ENCODE measurements at regions not wholly inside any gene's neighbourhood (a gene's known extent, or its start where the extent isn't known, plus 50 kb on each side); places are given as distances from the start of the nearest gene placed in this dataset.
A peak's percentile ranks its signal among the peaks of the same experiment; 100 is the strongest.

DNA sequence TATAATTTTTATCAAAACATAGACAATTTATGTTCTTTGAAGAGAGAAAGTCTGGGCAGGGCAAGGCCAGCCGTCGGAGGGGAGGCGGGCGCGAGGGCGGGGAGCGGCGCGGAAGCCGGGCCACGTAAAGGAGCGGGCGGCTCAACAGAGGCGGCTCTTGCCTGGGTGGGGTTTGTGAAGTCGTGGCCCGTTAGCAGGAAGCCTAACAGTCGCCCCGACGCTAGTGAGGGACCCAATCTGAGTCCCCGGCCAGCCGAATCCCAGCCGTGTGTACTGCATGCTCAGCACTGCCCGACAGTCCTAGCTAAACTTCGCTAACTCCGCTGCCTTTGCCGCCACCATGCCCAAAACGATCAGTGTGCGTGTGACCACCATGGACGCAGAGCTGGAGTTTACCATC lies 1129.2 kb downstream of the CDH9 start:
- Histone ChIP-seq H3K4me1 (ENCODE audit: control insufficient read depth, insufficient read depth, low read length) (no peaks in the 10 kb centered on the region), H3K27me3 (replicated peaks in 1 of 2; ENCODE audit: control insufficient read depth in 2 of 2, insufficient read depth in 2 of 2, low read length in 1 of 2) (no peaks in the 10 kb centered on the region), H4K20me1 (ENCODE audit: control insufficient read depth, insufficient read depth) (no peaks in the 10 kb centered on the region), H3K9me3 (replicated peaks; ENCODE audit: control insufficient read depth, insufficient read depth, low read length) (no peaks in the 10 kb centered on the region), H3K27ac (ENCODE audit: control insufficient read depth, insufficient read depth) (no peak overlapping the region), H3K4me2 (ENCODE audit: control insufficient read depth, insufficient read depth) (no peak overlapping the region), H3K4me3 (no peak overlapping the region), H3K9ac (ENCODE audit: control insufficient read depth, insufficient read depth, low read length) (no peak overlapping the region), H3K79me2 (ENCODE audit: control insufficient read depth, insufficient read depth, low read length) (no peaks in the 10 kb centered on the region), H3K36me3 (ENCODE audit: control insufficient read depth in 2 of 2, insufficient read depth in 2 of 2, low read length in 1 of 2) (no peaks in the 10 kb centered on the region), H2AFZ (ENCODE audit: control insufficient read depth, low read depth, low read length) (no peak overlapping the region)
- BruUV-seq (replicated peaks), result no TSS peak
- RAD21 ChIA-PET (ENCODE audit: unreplicated experiment), result no interaction called here
- POLR2A ChIA-PET, result no interaction called here
- no peak for TF ChIP-seq RELA (IDR thresholded peaks at IDR 0.05; ENCODE audit: borderline replicate concordance, partially characterized antibody)
- no peak for TF ChIP-seq SIX5 (IDR thresholded peaks at IDR 0.05; ENCODE audit: low read depth, low read length, severe bottlenecking)
- TF ChIP-seq ZZZ3 (IDR thresholded peaks at IDR 0.05; ENCODE audit: control insufficient read depth, insufficient read length, low read depth), result no peak
- peak; percentile 46; the same call in 1 of the 3 replicates for ATAC-seq
- SMC1A ChIA-PET (ENCODE audit: uncharacterized antibody, unreplicated experiment), result interaction anchor here (0.6 kb wide), 1 partner anchor 1264 kb away, joined by 3 read pairs; the partner anchor contains the start of gene CDH10
- in situ Hi-C loops (cut with MboI) (no loop called here), intact Hi-C loops (cut with micrococcal nuclease; ENCODE audit: unreplicated experiment) (no loop called here)
- no peak for DNase-seq (ENCODE audit: low read depth, low spot score)
- CTCF ChIA-PET, result no interaction called here
- no peak for FAIRE-seq
- WGBS (ENCODE audit: insufficient coverage, insufficient replicate concordance, low lambda C conversion rate, missing lambda C conversion rate), result 70% methylated on average over 27 of the region's 29 CpGs

GRCh38 chr5:25905646-25906045 lies 1132.7 kb downstream of the CDH9 start:
- TF ChIP-seq ZZZ3 (IDR thresholded peaks at IDR 0.05; ENCODE audit: control insufficient read depth, insufficient read length, low read depth) (no peak), GATAD2B (conservative IDR thresholded peaks at IDR 0.05; ENCODE audit: low read depth) (no peak), MYC (IDR thresholded peaks at IDR 0.05; ENCODE audit: insufficient read depth, insufficient read length, insufficient replicate concordance, low read length, severe bottlenecking) (no peak), MEF2B (IDR thresholded peaks at IDR 0.05; ENCODE audit: partially characterized antibody, poor library complexity, severe bottlenecking) (no peak), FOXM1 (IDR thresholded peaks at IDR 0.05; ENCODE audit: low read depth, low read length) (no peak)
- TF ChIP-seq, protein P1, sequence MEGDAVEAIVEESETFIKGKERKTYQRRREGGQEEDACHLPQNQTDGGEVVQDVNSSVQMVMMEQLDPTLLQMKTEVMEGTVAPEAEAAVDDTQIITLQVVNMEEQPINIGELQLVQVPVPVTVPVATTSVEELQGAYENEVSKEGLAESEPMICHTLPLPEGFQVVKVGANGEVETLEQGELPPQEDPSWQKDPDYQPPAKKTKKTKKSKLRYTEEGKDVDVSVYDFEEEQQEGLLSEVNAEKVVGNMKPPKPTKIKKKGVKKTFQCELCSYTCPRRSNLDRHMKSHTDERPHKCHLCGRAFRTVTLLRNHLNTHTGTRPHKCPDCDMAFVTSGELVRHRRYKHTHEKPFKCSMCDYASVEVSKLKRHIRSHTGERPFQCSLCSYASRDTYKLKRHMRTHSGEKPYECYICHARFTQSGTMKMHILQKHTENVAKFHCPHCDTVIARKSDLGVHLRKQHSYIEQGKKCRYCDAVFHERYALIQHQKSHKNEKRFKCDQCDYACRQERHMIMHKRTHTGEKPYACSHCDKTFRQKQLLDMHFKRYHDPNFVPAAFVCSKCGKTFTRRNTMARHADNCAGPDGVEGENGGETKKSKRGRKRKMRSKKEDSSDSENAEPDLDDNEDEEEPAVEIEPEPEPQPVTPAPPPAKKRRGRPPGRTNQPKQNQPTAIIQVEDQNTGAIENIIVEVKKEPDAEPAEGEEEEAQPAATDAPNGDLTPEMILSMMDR (IDR thresholded peaks at IDR 0.05 in 2 of 3, conservative IDR thresholded peaks at IDR 0.05 in 1 of 3; ENCODE audit: control insufficient read depth in 2 of 3, extremely low read depth in 1 of 3, insufficient read depth in 1 of 3, low read depth in 3 of 3, low read length in 3 of 3), result no peak
- no peak overlapping the region for H3K9ac ChIP-seq (ENCODE audit: control insufficient read depth, insufficient read depth, low read length)
- H3K4me1 ChIP-seq (ENCODE audit: control insufficient read depth, insufficient read depth, low read length), result no peaks in the 10 kb centered on the region
- ChIA-PET RAD21 (ENCODE audit: unreplicated experiment) (no interaction called here), CTCF (no interaction called here), POLR2A (no interaction called here), SMC1A (ENCODE audit: uncharacterized antibody, unreplicated experiment) (no interaction called here)
- no peaks in the 10 kb centered on the region for H4K20me1 ChIP-seq (ENCODE audit: control insufficient read depth, insufficient read depth)
- no peaks in the 10 kb centered on the region for H3K9me3 ChIP-seq (replicated peaks; ENCODE audit: control insufficient read depth, insufficient read depth, low read length)
- in situ Hi-C loops (cut with MboI), result no loop called here
- no TSS peak for BruUV-seq (replicated peaks)
- H3K4me3 ChIP-seq, result no peak overlapping the region
- 52% methylated on average over 2 of the region's 2 CpGs for WGBS (ENCODE audit: insufficient coverage, insufficient replicate concordance, low lambda C conversion rate, missing lambda C conversion rate)
- H3K27me3 ChIP-seq (replicated peaks in 1 of 2; ENCODE audit: control insufficient read depth in 2 of 2, insufficient read depth in 2 of 2, low read length in 1 of 2), result no peaks in the 10 kb centered on the region
- ATAC-seq (no peak), DNase-seq (ENCODE audit: low read depth, low spot score) (no peak), FAIRE-seq (no peak)
- intact Hi-C loops (cut with micrococcal nuclease; ENCODE audit: unreplicated experiment), result no loop called here
- no peaks in the 10 kb centered on the region for H3K36me3 ChIP-seq (ENCODE audit: control insufficient read depth in 2 of 2, insufficient read depth in 2 of 2, low read length in 1 of 2)
- no peak overlapping the region for H3K27ac ChIP-seq (ENCODE audit: control insufficient read depth, insufficient read depth)
- no peak overlapping the region for H3K4me2 ChIP-seq (ENCODE audit: control insufficient read depth, insufficient read depth)
- H2AFZ ChIP-seq (ENCODE audit: control insufficient read depth, low read depth, low read length), result no peak overlapping the region
- no peaks in the 10 kb centered on the region for H3K79me2 ChIP-seq (ENCODE audit: control insufficient read depth, insufficient read depth, low read length)
